ENCODE measurements at regions not wholly inside any gene's neighbourhood (a gene's known extent, or its start where the extent isn't known, plus 50 kb on each side); places are given as distances from the start of the nearest gene placed in this dataset.
"Not testable (repeated sequence)": the region's sequence is repeated elsewhere in the genome, so short reads cannot be mapped to it uniquely, and the experiment has no call there.

DNA sequence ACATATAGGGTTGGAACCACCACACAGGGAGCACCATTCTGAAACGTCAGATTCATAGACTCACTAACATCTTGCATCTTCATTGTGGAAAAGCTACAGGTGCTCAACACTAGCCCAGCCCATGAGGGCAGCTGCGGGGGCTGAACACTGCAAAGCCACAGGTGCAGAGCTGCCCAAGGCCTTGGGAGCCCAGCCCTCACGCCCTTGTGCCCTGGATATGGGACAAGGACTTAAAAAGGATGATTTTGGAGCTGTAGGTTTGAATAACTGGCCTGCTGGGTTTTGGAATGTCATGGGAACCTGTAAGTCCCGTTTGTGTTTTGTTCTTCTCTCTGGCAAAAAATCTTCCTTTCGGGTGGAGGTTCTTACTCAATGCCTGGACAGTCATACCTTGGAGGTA, 834.4 kb downstream of the FOXD4L5 start:
- TF ChIP-seq, protein P1, sequence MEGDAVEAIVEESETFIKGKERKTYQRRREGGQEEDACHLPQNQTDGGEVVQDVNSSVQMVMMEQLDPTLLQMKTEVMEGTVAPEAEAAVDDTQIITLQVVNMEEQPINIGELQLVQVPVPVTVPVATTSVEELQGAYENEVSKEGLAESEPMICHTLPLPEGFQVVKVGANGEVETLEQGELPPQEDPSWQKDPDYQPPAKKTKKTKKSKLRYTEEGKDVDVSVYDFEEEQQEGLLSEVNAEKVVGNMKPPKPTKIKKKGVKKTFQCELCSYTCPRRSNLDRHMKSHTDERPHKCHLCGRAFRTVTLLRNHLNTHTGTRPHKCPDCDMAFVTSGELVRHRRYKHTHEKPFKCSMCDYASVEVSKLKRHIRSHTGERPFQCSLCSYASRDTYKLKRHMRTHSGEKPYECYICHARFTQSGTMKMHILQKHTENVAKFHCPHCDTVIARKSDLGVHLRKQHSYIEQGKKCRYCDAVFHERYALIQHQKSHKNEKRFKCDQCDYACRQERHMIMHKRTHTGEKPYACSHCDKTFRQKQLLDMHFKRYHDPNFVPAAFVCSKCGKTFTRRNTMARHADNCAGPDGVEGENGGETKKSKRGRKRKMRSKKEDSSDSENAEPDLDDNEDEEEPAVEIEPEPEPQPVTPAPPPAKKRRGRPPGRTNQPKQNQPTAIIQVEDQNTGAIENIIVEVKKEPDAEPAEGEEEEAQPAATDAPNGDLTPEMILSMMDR (IDR thresholded peaks at IDR 0.05), result not testable (repeated sequence)
- TF ChIP-seq POLR2A (IDR thresholded peaks at IDR 0.05), result not testable (repeated sequence)
